ENCODE measurements at regions not wholly inside any gene's neighbourhood (a gene's known extent, or its start where the extent isn't known, plus 50 kb on each side); places are given as distances from the start of the nearest gene placed in this dataset.

DNA sequence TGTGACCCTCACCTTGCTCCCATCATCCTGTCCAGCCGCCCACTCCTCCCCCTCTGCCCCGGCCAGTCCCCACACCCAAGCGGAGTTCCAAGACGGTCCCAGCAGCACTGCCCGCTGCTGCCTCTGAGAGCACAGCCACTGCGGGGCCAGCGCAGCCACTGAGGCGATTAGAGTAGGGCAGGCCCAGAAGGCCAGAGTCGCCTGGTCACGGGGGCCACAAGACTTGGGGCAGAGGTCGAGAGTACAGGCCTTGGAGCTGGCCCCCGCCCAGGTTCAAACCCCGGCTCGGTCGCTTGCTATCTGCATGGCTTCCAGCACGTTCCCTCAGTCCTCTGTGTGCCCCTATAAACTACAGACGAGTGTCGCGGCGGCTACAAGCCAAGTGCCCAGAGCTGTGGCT is 53.2 kb upstream of the ADRA2C start:
- intact Hi-C loops (cut with DNase I), result no loop called here
- Histone ChIP-seq H3K27ac (no peak overlapping the region), H3K36me3 (no peaks in the 10 kb centered on the region), H3K4me1 (no peaks in the 10 kb centered on the region), H3K27me3 (ENCODE audit: low read depth) (peaks cover 14% of the 10 kb centered on the region), H3K9me3 (no peaks in the 10 kb centered on the region), H3K4me3 (no peak overlapping the region)
- no peak for ATAC-seq
- TF ChIP-seq, protein P1, sequence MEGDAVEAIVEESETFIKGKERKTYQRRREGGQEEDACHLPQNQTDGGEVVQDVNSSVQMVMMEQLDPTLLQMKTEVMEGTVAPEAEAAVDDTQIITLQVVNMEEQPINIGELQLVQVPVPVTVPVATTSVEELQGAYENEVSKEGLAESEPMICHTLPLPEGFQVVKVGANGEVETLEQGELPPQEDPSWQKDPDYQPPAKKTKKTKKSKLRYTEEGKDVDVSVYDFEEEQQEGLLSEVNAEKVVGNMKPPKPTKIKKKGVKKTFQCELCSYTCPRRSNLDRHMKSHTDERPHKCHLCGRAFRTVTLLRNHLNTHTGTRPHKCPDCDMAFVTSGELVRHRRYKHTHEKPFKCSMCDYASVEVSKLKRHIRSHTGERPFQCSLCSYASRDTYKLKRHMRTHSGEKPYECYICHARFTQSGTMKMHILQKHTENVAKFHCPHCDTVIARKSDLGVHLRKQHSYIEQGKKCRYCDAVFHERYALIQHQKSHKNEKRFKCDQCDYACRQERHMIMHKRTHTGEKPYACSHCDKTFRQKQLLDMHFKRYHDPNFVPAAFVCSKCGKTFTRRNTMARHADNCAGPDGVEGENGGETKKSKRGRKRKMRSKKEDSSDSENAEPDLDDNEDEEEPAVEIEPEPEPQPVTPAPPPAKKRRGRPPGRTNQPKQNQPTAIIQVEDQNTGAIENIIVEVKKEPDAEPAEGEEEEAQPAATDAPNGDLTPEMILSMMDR (IDR thresholded peaks at IDR 0.05), result no peak
- peak; percentile 41 for DNase-seq

GRCh38 chr4:3712112-3712805 is 53.9 kb upstream of the ADRA2C start:
- intact Hi-C loops (cut with DNase I), result no loop called here
- H3K9me3 ChIP-seq, result no peaks in the 10 kb centered on the region
- no peak overlapping the region for H3K4me3 ChIP-seq
- no peaks in the 10 kb centered on the region for H3K36me3 ChIP-seq
- no peak overlapping the region for H3K27ac ChIP-seq
- TF ChIP-seq, protein P1 (IDR thresholded peaks at IDR 0.05), result no peak
- peaks cover 14% of the 10 kb centered on the region for H3K27me3 ChIP-seq (ENCODE audit: low read depth)
- H3K4me1 ChIP-seq, result no peaks in the 10 kb centered on the region
- ATAC-seq (no peak), DNase-seq (peak; percentile 30)

DNA sequence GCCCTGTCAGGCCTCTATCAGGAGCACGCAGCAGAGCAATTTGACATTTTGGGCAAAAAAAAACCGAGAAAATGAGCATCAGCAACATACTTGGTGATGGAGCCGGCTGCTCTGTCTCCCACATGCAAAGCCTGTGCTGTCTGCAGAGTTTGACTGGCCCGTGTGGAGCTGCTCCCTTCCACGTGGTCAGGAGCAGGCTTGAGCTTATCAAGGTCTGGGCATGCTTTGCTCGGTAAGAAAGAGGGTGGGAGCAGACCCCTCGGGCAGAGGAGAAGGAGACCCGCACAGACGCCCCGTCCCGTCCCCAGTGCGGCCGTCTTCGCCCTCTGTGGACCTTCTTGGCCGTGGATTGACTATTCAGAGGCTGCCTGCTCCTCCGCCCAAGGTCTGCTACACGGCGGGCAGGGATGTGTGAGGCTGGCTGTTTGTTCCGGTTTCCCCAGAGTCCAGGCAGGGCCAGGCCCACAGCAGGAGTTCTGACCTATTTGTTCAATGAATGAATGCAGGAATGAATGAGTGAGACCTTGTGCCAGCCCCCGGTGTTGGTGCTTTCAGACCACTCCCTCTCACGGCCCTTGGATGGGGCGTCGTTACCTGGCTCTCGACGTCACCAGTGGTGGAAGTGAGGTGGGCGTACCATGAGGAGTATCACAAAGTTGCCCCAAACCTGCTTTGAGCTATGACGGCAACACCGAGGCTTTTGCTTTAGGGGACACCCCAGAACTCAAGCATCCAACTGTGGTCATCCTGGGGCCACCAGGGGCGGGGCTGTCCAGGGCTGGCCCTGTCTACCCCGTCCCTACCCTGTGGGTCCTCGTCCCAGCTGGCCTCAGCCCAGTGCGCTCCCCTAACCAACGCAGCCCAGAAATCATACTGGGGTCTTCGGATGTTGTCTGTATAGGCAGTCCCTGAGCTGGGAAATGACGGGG is 54.7 kb upstream of the ADRA2C start:
- intact Hi-C loops (cut with DNase I), result no loop called here
- Histone ChIP-seq H3K27me3 (ENCODE audit: low read depth) (peaks cover 12% of the 10 kb centered on the region), H3K36me3 (no peaks in the 10 kb centered on the region), H3K27ac (no peak overlapping the region), H3K4me3 (no peak overlapping the region), H3K4me1 (no peaks in the 10 kb centered on the region), H3K9me3 (no peaks in the 10 kb centered on the region)
- TF ChIP-seq, protein P1 (IDR thresholded peaks at IDR 0.05), result no peak
- DNase-seq, result peak; percentile 32
- no peak for ATAC-seq

DNA sequence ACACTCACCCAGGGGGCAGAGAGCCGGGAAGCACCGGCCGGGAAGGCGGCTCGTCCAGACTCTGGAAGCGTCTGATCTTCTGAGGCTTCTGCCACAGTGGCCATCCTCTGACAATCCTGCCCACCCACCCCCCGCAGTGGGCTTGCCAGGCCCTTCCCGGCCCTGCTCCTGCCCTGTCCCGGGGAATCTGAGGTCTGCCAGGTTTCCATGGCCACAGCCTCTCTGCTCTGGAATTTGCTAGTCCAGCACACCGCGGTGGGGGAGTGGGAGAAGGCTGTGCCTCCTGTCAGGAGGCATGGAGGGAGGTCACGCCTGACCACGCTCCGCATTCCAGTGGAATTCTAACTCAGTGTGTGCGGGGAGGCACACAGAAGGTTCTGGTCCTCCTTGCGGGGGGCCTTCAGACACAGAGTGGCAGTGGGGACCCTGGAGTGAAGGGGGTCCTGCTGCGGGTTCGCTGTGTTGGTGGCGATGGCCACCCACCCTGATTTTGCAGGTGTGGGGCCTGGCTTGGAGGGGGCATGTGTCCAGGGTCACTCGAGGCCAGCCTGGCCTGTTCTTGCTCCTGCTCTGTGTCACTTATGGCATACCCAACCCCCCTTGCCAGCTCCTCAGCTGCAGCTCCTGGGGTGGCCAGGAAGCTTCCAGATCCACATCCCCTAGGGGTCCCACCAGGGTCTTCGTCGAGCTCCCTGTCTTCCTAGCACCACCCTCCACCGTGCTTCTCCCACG is 55.6 kb upstream of the ADRA2C start:
- Histone ChIP-seq H3K9me3 (no peaks in the 10 kb centered on the region), H3K4me1 (no peaks in the 10 kb centered on the region), H3K27ac (no peak overlapping the region), H3K36me3 (no peaks in the 10 kb centered on the region), H3K27me3 (ENCODE audit: low read depth) (peaks cover 12% of the 10 kb centered on the region), H3K4me3 (no peak overlapping the region)
- TF ChIP-seq, protein P1 (IDR thresholded peaks at IDR 0.05), result no peak
- peak; percentile 20 for DNase-seq
- ATAC-seq, result no peak
- intact Hi-C loops (cut with DNase I), result no loop called here

DNA sequence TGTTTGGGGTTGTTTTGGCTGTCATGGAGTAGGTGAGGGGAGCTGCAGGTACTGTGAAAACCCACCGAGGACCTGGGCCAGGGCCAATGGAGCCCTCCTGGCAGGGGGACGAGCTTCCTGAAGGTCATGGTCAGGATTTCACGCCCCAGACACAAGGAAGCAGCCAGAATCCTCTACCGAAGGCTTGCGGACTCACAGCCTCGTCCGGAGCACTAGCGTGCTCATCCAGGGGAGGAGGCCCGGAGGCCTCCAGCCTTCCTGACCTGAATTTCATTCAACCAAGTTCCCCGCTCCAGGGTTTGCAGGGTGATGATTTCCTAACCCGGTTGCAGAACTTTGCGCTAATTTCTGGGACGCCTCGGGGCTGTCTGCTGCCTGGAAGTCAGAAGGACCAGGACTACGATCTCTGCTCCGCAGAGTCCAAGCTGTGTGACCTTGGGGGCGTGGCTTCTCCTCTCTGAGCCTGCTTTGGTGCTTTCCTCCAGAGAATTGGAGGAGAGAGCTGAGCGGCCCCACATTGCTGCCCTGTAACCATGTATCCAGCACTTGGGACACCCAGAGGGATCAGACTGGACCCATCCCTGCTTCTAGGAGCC is 56.2 kb upstream of the ADRA2C start:
- H3K9me3 ChIP-seq, result no peaks in the 10 kb centered on the region
- H3K4me1 ChIP-seq, result no peaks in the 10 kb centered on the region
- no peaks in the 10 kb centered on the region for H3K36me3 ChIP-seq
- H3K4me3 ChIP-seq, result no peak overlapping the region
- H3K27ac ChIP-seq, result no peak overlapping the region
- no peak for ATAC-seq
- intact Hi-C loops (cut with DNase I), result no loop called here
- TF ChIP-seq, protein P1 (IDR thresholded peaks at IDR 0.05), result no peak
- H3K27me3 ChIP-seq (ENCODE audit: low read depth), result peaks cover 17% of the 10 kb centered on the region
- peak; percentile 39 for DNase-seq

Data from lower lobe of right lung (tissue), 2 donors.